ENCODE measurements at regions not wholly inside any gene's neighbourhood (a gene's known extent, or its start where the extent isn't known, plus 50 kb on each side); places are given as distances from the start of the nearest gene placed in this dataset.

- TF ChIP-seq HDGF (IDR thresholded peaks at IDR 0.05; ENCODE audit: borderline replicate concordance) (no peak), FOXM1 (IDR thresholded peaks at IDR 0.05; ENCODE audit: borderline replicate concordance) (no peak), FOXA1 (IDR thresholded peaks at IDR 0.05) (no peak), SP1 (IDR thresholded peaks at IDR 0.05) (no peak), TARDBP (IDR thresholded peaks at IDR 0.05) (no peak), SUZ12 (IDR thresholded peaks at IDR 0.05) (no peak), ARNT (IDR thresholded peaks at IDR 0.05) (no peak), CTBP1 (IDR thresholded peaks at IDR 0.05; ENCODE audit: borderline replicate concordance) (no peak), LEF1 (IDR thresholded peaks at IDR 0.05; ENCODE audit: borderline replicate concordance) (no peak), FOXK2 (IDR thresholded peaks at IDR 0.05) (no peak), NFRKB (IDR thresholded peaks at IDR 0.05) (no peak)
Observed at GRCh38 chr16:86383488-86384262, 126.7 kb upstream of the FOXF1 start.
